HG02938 (cell line): ENCODE measurements at regions not wholly inside any gene's neighbourhood (a gene's known extent, or its start where the extent isn't known, plus 50 kb on each side); places are given as distances from the start of the nearest gene placed in this dataset.
"Not testable (repeated sequence)": the region's sequence is repeated elsewhere in the genome, so short reads cannot be mapped to it uniquely, and the experiment has no call there.

Experiments used
- ATAC-seq: cut with Tn5 transposase; IDR thresholded peaks from one replicate; pipeline ENCODE4 v1.9.1; 2021; ENCODE audit warnings: mild to moderate bottlenecking, moderate library complexity; ENCODE audit not compliant: unreplicated experiment

- no peak for ATAC-seq
These were observed 212.8 kb upstream of the PRICKLE2 start for GRCh38 chr3:64438066-64438465.

- ATAC-seq = no peak
These were observed 211.9 kb upstream of the PRICKLE2 start for GRCh38 chr3:64437131-64437530.

- ATAC-seq = not testable (repeated sequence)
These were observed 209.8 kb upstream of the PRICKLE2 start for GRCh38 chr3:64435023-64435422.

- ATAC-seq = no peak
These were observed 207.6 kb upstream of the PRICKLE2 start for GRCh38 chr3:64432870-64433269.

- ATAC-seq = no peak
These were observed 206.3 kb upstream of the PRICKLE2 start for GRCh38 chr3:64431526-64432091.

- ATAC-seq = no peak
These were observed 202.4 kb upstream of the PRICKLE2 start for GRCh38 chr3:64427671-64428070.

GRCh38 chr3:64426551-64426950 is 201.3 kb upstream of the PRICKLE2 start:
- no peak for ATAC-seq

GRCh38 chr3:64422932-64423331 is 197.7 kb upstream of the PRICKLE2 start:
- ATAC-seq = no peak

- ATAC-seq = no peak
These were observed 196.9 kb upstream of the PRICKLE2 start for GRCh38 chr3:64422192-64422591.

GRCh38 chr3:64417816-64418215 is 192.6 kb upstream of the PRICKLE2 start:
- no peak for ATAC-seq

- ATAC-seq = no peak
These were observed 188.8 kb upstream of the PRICKLE2 start for GRCh38 chr3:64414043-64414442.

- no peak for ATAC-seq
These were observed 185.8 kb upstream of the PRICKLE2 start for GRCh38 chr3:64411101-64411500.

- ATAC-seq = no peak
These were observed 185.0 kb upstream of the PRICKLE2 start for GRCh38 chr3:64410226-64410625.

GRCh38 chr3:64408770-64409169 is 183.5 kb upstream of the PRICKLE2 start:
- no peak for ATAC-seq

GRCh38 chr3:64406271-64406670 is 181.0 kb upstream of the PRICKLE2 start:
- ATAC-seq = no peak

GRCh38 chr3:64405211-64405835 is 180.1 kb upstream of the PRICKLE2 start:
- no peak for ATAC-seq

GRCh38 chr3:64400706-64401105 is 175.4 kb upstream of the PRICKLE2 start:
- no peak for ATAC-seq

- ATAC-seq = no peak
These were observed 174.0 kb upstream of the PRICKLE2 start for GRCh38 chr3:64399205-64399800.

GRCh38 chr3:64398476-64398875 is 173.2 kb upstream of the PRICKLE2 start:
- ATAC-seq = no peak

GRCh38 chr3:64398006-64398405 is 172.7 kb upstream of the PRICKLE2 start:
- no peak for ATAC-seq

GRCh38 chr3:64397573-64397972 is 172.3 kb upstream of the PRICKLE2 start:
- ATAC-seq = no peak

- ATAC-seq = no peak
These were observed 170.2 kb upstream of the PRICKLE2 start for GRCh38 chr3:64395490-64395889.

- ATAC-seq = no peak
These were observed 167.9 kb upstream of the PRICKLE2 start for GRCh38 chr3:64393193-64393592.
